Heart left ventricle (tissue), 13 donors: ENCODE measurements at regions not wholly inside any gene's neighbourhood (a gene's known extent, or its start where the extent isn't known, plus 50 kb on each side); places are given as distances from the start of the nearest gene placed in this dataset.

Source experiments
- POLR2A ChIP-seq, 2 donors: fragments of 450-650 bp; IDR thresholded peaks; one replicate each; pipeline ENCODE4 v1.6.1; 2017; ENCODE audit warnings: antibody characterized with exemption in 2 of 2, mild to moderate bottlenecking in 2 of 2, moderate library complexity in 2 of 2
- TF ChIP-seq, protein P1 (sequence below), 12 donors: fragments of 200-600 bp; sonication (generic) in 4 of 12; IDR thresholded peaks; one replicate each; pipeline versions ENCODE4 v1.5.0 to v1.8.0; 2018 to 2022; ENCODE audit warnings: antibody characterized with exemption in 12 of 12, mild to moderate bottlenecking in 5 of 12
- donor health status: ischemic (EF 13 %, LVEDD 7.1; RV severe dilation, severe dysfunction).
- donor health status: DM: no; HTN: yes; CAD: no.
- donor health status: DM: no; HTN: no; CAD: no.
- donor health status: ischemic (EF 25% LVEDD 6.9; RV normal size, moderate dysfunction).
- donor health status: ischemic (EF 25% LVEDD 5.7; RV mildly dilated, moderate dysfunction).
- donor health status: ischemic (EF 35%, LVEDD 5.7; RV mildly dilated, moderate dysfunction).
- donor health status: nonischemic (EF 11% LVEDD 7.7; RV severe dilation, severe dysfunction).
- donor health status: DM: yes; HTN: yes; CAD: no.
- donor health status: PGD.
- donor health status: ischemic (EF 29% LVEDD 5.4; RV normal size, mild dysfunction).
- donor health status: nonischemic (EF 23%, LVEDD 6.1; RV moderate dilation, normal function).

DNA sequence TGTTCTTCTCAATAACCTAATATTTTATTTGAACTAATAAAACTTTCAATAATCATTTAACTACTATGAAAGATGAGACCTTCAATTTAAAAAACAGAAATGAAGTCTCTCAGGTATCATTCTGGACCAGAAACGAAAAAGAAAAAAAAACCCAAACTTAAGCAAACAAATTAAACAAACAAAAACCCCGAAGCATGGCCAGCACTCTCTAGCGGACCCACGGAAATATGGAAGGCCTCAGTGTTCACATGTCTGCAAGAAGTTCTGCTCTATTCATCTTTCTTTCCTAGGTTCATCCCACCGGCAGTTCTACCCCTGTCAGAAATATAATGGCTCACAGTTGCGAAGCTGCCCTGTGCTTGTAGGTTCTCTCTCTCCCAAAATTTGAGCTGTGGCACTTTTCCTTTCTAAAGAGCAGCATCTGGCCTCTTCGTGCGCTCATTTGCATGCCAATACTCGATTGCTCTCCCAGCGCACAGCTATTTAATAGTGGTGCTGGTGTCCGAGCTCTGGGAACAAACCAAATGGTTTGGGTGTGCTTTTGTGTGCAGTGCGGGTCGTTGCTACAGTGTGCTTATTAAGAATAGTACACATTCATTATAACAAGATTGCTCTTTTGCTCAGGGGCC lies 129.0 kb upstream of the ZEB2 start:
- TF ChIP-seq, protein P1, sequence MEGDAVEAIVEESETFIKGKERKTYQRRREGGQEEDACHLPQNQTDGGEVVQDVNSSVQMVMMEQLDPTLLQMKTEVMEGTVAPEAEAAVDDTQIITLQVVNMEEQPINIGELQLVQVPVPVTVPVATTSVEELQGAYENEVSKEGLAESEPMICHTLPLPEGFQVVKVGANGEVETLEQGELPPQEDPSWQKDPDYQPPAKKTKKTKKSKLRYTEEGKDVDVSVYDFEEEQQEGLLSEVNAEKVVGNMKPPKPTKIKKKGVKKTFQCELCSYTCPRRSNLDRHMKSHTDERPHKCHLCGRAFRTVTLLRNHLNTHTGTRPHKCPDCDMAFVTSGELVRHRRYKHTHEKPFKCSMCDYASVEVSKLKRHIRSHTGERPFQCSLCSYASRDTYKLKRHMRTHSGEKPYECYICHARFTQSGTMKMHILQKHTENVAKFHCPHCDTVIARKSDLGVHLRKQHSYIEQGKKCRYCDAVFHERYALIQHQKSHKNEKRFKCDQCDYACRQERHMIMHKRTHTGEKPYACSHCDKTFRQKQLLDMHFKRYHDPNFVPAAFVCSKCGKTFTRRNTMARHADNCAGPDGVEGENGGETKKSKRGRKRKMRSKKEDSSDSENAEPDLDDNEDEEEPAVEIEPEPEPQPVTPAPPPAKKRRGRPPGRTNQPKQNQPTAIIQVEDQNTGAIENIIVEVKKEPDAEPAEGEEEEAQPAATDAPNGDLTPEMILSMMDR (IDR thresholded peaks at IDR 0.05) = no peak
- TF ChIP-seq POLR2A (IDR thresholded peaks at IDR 0.05) = no peak
